GM21786 (cell line): ENCODE measurements at regions not wholly inside any gene's neighbourhood (a gene's known extent, or its start where the extent isn't known, plus 50 kb on each side); places are given as distances from the start of the nearest gene placed in this dataset.

Experiments
- ATAC-seq: cut with Tn5 transposase; IDR thresholded peaks from one replicate; pipeline ENCODE4 v1.9.1; 2021; ENCODE audit not compliant: unreplicated experiment

DNA sequence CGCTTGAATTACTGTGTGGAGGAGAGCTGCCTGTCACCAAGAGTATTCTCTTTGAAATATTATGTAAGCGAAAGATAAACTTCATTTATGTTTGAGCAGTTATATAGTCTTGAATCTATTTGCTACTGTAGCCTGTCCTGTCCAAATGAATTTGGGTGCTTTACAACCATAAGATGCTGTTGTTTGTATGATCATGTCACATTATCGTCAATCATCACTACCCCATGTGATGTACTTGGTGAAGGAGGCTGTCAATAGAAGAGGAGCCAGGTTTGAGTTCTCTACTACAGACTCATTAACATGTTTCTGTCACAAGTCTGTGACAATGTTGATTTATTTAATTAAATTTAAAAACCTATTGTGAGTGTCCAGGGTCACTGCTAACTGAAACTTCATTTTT, 403.3 kb upstream of the MEF2C start:
- no peak for ATAC-seq

GRCh38 chr5:89283728-89284493, 400.9 kb upstream of the MEF2C start:
- ATAC-seq = no peak

DNA sequence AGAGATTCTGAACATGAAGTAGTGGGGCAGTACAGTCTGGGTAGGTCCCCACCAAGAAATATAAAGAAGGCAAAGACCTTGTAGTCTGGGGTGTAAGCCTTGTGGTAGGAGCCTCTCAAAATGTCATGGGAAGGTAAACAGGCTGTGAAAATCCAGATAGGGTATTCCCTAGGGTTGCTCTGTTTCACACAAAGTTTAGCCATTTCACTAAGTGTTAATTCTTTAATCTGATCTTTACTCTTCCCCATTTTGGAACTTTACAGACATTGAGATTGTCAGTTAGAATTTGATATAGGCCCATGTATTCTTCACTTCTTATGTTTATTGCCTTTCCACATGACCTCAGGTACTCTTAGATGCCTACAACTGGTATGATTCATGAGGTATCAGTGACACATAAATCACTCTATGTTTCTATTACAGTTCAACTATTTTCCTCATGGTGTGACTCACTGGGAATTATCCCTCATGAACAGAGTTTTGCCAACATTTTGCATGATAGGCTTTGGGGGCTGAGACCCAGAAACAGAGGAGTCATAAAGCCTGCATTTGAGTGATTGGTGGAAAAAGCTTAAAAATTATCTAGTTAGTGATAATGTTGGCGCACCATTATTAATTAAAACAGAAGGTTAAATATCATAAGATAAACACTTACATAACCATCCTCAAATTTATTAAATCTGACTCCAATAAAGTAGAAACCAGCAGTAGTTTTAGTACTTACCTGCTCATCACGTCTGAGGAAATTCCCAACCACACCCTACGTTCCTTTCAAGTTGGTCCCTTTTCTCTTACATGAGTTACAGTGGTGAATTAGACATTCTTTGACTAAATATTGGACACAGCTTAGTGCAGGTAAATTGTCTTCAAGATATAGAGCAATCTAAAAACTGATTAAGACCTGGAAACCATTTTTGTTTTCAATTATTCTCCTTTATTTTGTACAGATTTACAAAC, 399.8 kb upstream of the MEF2C start:
- no peak for ATAC-seq

DNA sequence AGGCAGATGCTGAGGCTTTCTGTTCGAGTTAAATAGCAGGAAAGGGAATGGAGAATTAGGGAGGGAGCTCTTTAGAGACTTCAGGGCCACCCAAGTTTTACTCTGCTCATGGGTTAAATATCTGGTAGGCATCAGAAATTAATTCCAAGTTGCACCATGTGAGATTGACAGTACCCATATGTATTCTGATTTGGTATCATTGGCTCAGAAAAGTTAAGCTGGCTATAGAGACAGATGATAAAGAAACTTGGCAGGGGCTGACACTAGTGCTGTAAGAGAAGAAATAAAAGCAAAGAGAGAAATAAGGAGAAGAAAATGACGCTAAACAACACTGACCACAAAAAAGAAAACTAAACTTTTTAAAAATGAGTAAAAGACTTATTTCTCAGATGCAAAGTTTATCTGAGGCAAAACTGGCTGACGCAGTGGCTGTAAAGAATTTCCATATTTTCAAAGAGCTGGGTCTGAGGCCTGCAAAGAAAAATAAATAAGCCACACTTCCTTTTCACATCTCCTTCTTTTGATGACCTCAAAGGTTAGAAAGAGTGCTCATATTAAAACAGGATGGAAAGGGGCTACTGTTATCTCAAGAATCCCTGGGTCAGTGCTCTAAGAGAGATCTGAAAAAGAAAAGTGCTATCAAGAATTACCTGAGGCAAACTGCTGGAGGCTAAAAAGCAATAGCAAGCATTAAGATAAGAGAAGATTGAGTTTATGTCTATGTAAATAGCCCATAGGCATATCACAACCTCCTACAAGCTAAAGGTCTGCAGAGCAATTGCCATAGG, 399.0 kb upstream of the MEF2C start:
- no peak for ATAC-seq

GRCh38 chr5:89281211-89281610, 398.2 kb upstream of the MEF2C start:
- no peak for ATAC-seq

DNA sequence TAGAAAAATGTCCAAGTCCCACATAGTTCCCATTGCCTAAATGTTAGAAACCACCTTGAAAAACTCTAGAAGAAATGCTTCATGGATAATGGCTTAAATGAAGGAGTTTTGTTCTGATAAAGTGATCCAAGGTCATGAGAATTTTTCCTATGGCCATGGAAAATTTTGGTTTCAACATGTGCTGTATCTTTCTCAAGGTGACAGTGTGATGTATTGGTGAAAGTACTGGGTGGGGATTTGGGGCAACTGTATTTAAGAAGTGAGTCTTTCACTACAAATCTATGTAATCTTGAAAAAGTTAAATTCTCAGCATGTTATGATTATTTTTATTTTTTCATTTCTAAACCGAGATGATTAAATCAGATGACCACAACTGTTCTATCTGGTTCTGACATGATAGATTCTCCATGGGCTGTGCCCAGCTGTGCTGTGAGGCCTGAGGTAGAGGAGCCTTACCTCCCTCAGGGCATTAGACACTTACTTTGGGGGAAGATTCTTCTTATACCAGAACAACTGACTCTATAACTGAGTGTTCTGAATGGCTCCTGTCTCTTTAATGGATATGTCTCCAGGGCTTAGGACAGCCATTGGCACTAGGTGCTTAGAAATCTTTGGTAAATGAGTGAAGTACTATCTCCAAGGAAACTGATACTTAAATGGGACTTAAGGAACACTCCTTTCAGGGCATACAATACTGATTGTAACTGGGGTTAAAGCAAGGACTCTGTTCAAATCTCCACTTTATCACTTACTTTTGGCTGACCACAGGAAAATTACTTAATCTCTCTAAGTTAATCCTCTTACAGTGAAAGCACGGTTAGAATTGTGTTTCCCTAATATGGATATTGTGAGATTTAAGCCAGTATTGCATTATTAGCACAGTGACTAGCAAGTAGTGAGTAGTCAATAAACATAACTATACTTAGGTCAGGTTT, 397.4 kb upstream of the MEF2C start:
- no peak for ATAC-seq

GRCh38 chr5:89279391-89280036, 396.5 kb upstream of the MEF2C start:
- ATAC-seq = no peak

DNA sequence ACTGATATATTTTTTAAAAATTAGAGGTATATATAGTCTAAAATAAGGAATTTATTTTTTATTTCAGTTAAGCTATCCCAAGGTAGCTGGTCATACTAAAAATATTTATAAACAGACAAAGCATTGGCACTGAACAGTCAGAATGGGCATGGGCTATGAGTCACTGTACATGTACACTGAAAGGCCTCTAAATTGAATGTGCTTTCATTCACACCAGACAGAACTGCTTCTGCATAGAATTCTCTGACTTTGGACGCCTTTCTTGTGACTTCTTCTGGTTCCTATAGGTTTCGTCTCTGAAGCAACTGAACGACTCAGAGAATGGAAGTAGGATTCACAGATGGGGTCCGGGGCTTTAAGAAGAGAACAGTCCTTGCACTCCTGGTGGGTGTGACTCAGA, 394.8 kb upstream of the MEF2C start:
- no peak for ATAC-seq

- no peak for ATAC-seq
Observed at GRCh38 chr5:89276566-89277305, 393.8 kb upstream of the MEF2C start.

- no peak for ATAC-seq
Observed at GRCh38 chr5:89275066-89275855, 392.3 kb upstream of the MEF2C start.

DNA sequence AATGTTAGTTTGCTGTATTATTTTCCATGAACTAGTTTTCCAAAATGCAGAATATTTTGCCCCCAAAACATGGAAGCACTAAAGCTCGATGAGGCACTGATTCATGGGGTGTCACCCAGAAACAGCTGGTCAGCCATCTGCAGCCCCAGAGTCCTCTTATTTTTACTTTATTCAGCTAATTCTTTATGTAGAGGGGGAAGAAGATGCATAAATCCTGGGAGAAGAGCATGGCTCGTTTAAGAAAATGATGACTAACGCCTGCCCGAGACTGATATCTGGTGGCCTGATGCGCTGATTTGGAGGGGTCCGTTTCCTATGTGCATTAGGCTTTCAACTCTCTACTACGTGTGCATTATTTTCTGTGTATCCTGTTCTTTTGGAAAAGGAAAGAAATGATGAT, 390.3 kb upstream of the MEF2C start:
- no peak for ATAC-seq

- ATAC-seq = no peak
Observed at GRCh38 chr5:89270901-89271300, 387.9 kb upstream of the MEF2C start.

DNA sequence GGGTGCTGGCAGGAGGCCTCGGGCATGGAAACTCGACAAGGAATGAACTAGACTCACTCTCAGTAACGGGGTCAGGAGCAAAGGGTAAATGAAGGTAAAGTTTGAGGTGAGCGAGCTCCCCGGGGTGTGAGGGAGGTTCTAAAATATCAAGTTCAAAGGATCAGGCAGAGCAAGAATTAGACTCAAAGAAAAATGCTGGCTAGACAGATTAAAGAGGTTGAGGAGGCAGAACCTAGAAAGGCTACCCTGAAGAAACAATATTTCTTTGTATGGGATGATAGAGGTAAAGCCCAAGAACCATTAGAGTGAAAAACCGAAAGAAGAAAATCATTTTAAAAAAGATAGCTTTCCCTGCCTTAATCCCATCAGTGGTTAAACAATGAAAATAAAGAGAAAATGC, 386.7 kb upstream of the MEF2C start:
- no peak for ATAC-seq

- peak; percentile 26 for ATAC-seq
Observed at GRCh38 chr5:89268460-89268859, 385.5 kb upstream of the MEF2C start.

- ATAC-seq = no peak
Observed at GRCh38 chr5:89267788-89268187, 384.8 kb upstream of the MEF2C start.

GRCh38 chr5:89265511-89266179, 382.7 kb upstream of the MEF2C start:
- ATAC-seq = no peak

DNA sequence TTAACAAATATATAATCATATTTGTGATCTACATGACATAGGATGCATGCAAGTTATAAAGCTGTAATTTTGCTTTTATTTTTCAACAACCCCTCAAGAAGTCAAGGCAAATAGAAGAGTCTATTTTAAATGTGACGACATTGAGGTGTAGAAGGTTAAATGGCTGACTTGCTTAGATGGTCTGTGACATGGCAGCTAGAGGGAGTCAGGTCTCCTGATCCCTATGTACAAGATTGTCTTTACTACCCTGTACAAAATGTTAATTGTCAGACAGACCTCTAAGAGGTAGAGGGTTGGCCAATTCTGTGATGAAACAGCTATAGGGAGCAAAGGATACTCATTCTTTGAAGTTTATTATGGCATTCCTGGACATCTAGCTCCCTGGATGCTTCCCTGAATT, 380.9 kb upstream of the MEF2C start:
- ATAC-seq = no peak

DNA sequence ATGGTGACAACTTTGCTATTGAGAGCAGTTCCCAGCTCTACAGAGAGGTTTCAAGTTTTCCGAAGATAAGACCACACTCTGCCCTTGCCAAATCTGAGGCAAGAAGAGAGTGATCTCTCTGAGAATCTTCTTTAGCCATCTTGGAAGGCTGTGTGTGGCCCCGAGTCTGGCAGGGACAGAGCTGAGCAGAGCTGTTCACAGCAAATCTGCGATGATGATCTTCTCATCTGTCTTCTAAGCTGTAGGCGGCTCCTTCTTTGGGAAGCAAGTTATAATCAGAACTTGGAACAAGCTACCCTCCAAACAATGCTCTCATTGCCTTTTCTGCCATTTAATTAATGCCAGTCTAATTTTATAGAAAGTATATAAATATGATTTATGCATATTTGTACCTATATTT, 379.0 kb upstream of the MEF2C start:
- no peak for ATAC-seq
